Sigmoid colon (tissue), 6 donors: ENCODE measurements at regions not wholly inside any gene's neighbourhood (a gene's known extent, or its start where the extent isn't known, plus 50 kb on each side); places are given as distances from the start of the nearest gene placed in this dataset.

ENCODE experiments used
- DNase-seq: peaks from one replicate; pipeline ENCODE4 v3.0.0-alpha.2; 2019
- H3K27ac ChIP-seq, 4 donors: fragments of 200-600 bp; sonication (generic); one replicate each; pipeline ENCODE4 v1.5.1; 2016 to 2019; ENCODE audit warnings: mild to moderate bottlenecking in 1 of 4
- H3K27me3 ChIP-seq, 3 donors: fragments of 200-600 bp; sonication (generic); one replicate each; pipeline ENCODE4 v1.5.1; 2019; ENCODE audit warnings: mild to moderate bottlenecking in 1 of 3
- H3K36me3 ChIP-seq, 4 donors: fragments of 200-600 bp; sonication (generic); one replicate each; pipeline ENCODE4 v1.5.1; 2016 to 2019
- H3K4me1 ChIP-seq, 4 donors: fragments of 200-600 bp; sonication (generic); one replicate each; pipeline ENCODE4 v1.5.1; 2017 to 2019
- H3K4me3 ChIP-seq, 4 donors: fragments of 200-600 bp; sonication (generic); one replicate each; pipeline ENCODE4 v1.5.1; 2017 to 2019; ENCODE audit warnings: mild to moderate bottlenecking in 2 of 4, moderate library complexity in 1 of 4
- H3K9me3 ChIP-seq, 4 donors: fragments of 200-600 bp in 3 of 4; sonication (generic) in 3 of 4; one replicate each; pipeline versions ENCODE4 v1.5.1 to v1.6.1; 2013 to 2019
- EP300 ChIP-seq, 4 donors: sonication (generic); formaldehyde crosslinking; IDR thresholded peaks; one replicate each; pipeline ENCODE4 v1.6.1; 2017; ENCODE audit warnings: antibody characterized with exemption in 4 of 4
- POLR2A ChIP-seq, 2 donors: fragments of 450-650 bp; IDR thresholded peaks; one replicate each; pipeline ENCODE4 v1.6.1; 2016; ENCODE audit warnings: antibody characterized with exemption in 2 of 2, mild to moderate bottlenecking in 2 of 2, moderate library complexity in 2 of 2
- POLR2AphosphoS5 ChIP-seq, 4 donors: sonication (generic); formaldehyde crosslinking; IDR thresholded peaks; one replicate each; pipeline ENCODE4 v1.6.1; 2017; ENCODE audit warnings: antibody characterized with exemption in 4 of 4
- WGBS, 2 donors: extraction: QIAGEN DNeasy Blood & Tissue Kit; methylation state at CpG; one replicate each; pipeline ENCODE4 v1.1.7; 2013; 5-methylcytosine and 5-hydroxymethylcytosine counted together
- intact Hi-C: fragments of 100-400 bp; cut with DNase I; formaldehyde crosslinking; loops from one replicate; pipeline ENCODE4 v1.15.1; 2023
- TF ChIP-seq, protein P1 (sequence below), 4 experiments: fragments of 450-650 bp in 3 of 4; fragments of 200-600 bp in 1 of 4; IDR thresholded peaks; one replicate each; pipeline ENCODE4 v1.5.1; 2016 to 2019; ENCODE audit warnings: antibody characterized with exemption in 4 of 4, mild to moderate bottlenecking in 3 of 4, moderate library complexity in 2 of 4
- donor health status: healthy with polysubstance abuse.
- donor health status: healthy.

DNA sequence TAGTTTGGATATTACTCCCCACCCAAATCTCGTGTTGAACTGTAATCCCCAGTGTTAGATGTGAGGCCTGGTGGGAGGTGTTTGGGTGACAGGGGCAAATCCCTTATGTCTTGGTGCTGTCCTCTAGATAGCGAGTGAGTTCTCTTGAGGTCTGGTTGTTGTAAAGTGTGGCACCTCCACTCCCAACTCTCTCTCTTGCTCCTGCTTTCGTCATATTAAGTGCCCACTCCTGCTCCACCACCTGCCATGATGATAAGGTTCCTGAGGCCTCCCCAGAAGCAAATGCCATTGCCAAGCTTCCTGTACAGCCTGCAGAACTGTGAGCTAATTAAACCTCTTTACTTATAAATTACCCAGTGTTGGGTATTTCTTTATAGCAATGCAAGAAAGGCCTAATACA lies 944.3 kb downstream of the ADGRL3 start:
- TF ChIP-seq, protein P1, sequence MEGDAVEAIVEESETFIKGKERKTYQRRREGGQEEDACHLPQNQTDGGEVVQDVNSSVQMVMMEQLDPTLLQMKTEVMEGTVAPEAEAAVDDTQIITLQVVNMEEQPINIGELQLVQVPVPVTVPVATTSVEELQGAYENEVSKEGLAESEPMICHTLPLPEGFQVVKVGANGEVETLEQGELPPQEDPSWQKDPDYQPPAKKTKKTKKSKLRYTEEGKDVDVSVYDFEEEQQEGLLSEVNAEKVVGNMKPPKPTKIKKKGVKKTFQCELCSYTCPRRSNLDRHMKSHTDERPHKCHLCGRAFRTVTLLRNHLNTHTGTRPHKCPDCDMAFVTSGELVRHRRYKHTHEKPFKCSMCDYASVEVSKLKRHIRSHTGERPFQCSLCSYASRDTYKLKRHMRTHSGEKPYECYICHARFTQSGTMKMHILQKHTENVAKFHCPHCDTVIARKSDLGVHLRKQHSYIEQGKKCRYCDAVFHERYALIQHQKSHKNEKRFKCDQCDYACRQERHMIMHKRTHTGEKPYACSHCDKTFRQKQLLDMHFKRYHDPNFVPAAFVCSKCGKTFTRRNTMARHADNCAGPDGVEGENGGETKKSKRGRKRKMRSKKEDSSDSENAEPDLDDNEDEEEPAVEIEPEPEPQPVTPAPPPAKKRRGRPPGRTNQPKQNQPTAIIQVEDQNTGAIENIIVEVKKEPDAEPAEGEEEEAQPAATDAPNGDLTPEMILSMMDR (IDR thresholded peaks at IDR 0.05), result no peak
- no peak for TF ChIP-seq POLR2AphosphoS5 (IDR thresholded peaks at IDR 0.05)
- no peak for TF ChIP-seq POLR2A (IDR thresholded peaks at IDR 0.05)
- TF ChIP-seq EP300 (IDR thresholded peaks at IDR 0.05), result no peak
- H3K9me3 ChIP-seq, result no peaks in the 10 kb centered on the region
- intact Hi-C loops, result no loop called here
- no peaks in the 10 kb centered on the region for H3K36me3 ChIP-seq
- no peak for DNase-seq
- no peak overlapping the region for H3K27ac ChIP-seq
- H3K4me3 ChIP-seq, result no peak overlapping the region
- H3K27me3 ChIP-seq, result no peaks in the 10 kb centered on the region
- WGBS, 2 donors, result 85 to 89% methylated on average over 3 of the region's 3 CpGs
- no peaks in the 10 kb centered on the region for H3K4me1 ChIP-seq

DNA sequence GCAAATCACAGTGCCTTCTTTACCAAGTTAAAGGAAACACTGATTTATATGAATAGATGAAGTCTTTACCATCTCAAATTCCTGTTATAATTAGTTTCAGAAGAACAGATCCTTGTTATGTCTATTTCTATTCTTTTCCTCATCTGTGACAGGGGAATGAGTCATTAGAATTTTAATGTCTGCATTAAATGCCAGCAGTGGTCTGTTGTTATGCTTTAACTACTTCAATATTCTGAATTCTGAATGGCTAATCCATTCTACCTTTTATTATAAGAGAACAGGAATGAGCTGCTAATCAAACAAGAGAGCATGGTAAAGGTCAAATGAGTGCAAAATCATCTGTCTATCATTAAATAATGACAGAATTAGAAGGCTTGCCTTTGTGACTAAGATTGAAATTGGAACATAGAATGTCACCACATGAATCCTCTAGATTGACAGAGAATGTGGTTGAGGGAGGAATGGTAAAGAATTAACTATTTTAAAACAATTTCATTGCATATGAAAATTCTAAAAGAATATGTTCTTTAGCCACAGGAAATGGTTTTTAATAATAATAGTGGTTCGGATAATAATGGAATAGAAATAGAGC lies 935.5 kb downstream of the ADGRL3 start:
- DNase-seq, result no peak
- TF ChIP-seq POLR2A (IDR thresholded peaks at IDR 0.05) (no peak), POLR2AphosphoS5 (IDR thresholded peaks at IDR 0.05) (no peak), EP300 (IDR thresholded peaks at IDR 0.05) (no peak)
- TF ChIP-seq, protein P1 (IDR thresholded peaks at IDR 0.05), result no peak
- Histone ChIP-seq H3K27ac (no peak overlapping the region), H3K4me3 (no peak overlapping the region), H3K9me3 (no peaks in the 10 kb centered on the region), H3K4me1 (no peaks in the 10 kb centered on the region), H3K27me3 (no peaks in the 10 kb centered on the region), H3K36me3 (no peaks in the 10 kb centered on the region)
- WGBS, 2 donors, result 79 to 89% methylated on average over 1 of the region's 1 CpG
- intact Hi-C loops, result no loop called here

DNA sequence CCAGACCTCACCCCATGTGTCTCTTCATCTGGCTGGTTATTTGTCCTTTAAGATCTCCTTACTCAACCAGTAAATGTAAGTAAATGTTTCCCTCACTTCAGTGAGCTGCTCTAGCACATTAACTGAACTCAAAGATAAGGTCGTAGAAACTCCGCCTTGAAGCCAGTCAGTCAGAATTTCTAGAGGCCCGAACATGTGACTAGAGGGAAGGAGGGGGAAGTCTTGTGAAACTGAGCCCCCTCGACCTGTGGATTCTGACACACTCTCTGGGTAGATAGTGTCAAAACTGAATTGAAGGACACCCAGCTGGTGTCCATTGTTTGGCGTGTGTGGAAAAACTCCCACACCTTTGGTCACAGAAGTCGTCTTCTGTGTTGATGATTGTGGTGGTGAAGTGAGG lies 933.9 kb downstream of the ADGRL3 start:
- Histone ChIP-seq H3K4me1 (no peaks in the 10 kb centered on the region), H3K4me3 (no peak overlapping the region), H3K9me3 (no peaks in the 10 kb centered on the region), H3K27ac (no peak overlapping the region), H3K36me3 (no peaks in the 10 kb centered on the region), H3K27me3 (no peaks in the 10 kb centered on the region)
- 73 to 81% methylated on average over 6 of the region's 6 CpGs for WGBS, 2 donors
- DNase-seq, result no peak
- intact Hi-C loops, result no loop called here
- no peak for TF ChIP-seq EP300 (IDR thresholded peaks at IDR 0.05)
- TF ChIP-seq, protein P1 (IDR thresholded peaks at IDR 0.05), result no peak
- TF ChIP-seq POLR2A (IDR thresholded peaks at IDR 0.05), result no peak
- TF ChIP-seq POLR2AphosphoS5 (IDR thresholded peaks at IDR 0.05), result no peak

DNA sequence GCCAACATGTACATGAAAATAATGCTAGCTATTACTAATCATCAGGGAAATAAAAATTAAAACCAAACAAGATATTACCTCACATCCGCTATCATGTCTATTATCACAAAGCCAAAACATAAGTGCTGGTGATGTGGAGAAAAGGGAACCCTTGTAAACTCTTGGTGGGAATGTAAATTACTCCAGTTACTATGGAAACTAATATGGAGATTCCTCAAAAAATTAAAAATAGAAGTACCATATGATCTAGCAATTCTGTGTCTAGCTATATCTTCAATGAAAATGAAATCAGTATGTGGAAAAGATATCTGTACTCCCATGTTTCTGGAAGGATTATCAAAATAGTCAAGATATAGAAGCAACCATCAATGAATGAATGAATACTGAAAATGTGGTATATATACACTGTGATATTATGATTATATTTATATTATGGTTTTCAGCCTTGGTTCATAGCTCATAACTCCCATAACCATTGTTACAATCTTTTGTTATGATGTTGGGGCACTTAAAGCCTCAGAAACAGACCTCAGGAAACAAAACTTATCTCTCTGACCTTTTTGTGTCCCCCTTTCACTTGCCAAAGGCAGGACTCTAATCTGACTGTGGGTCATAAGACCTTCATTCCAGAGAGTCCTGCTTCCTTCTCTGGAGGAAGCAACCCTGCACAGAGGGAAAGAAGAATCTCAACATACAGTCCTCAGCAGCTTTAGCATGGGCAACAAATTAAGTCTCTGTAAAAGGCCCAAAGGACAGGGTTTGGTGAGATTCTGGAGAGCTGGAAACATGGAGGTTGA lies 933.2 kb downstream of the ADGRL3 start:
- Histone ChIP-seq H3K36me3 (no peaks in the 10 kb centered on the region), H3K9me3 (no peaks in the 10 kb centered on the region), H3K27ac (no peak overlapping the region), H3K27me3 (no peaks in the 10 kb centered on the region), H3K4me3 (no peak overlapping the region), H3K4me1 (no peaks in the 10 kb centered on the region)
- DNase-seq, result no peak
- no peak for TF ChIP-seq EP300 (IDR thresholded peaks at IDR 0.05)
- no peak for TF ChIP-seq POLR2AphosphoS5 (IDR thresholded peaks at IDR 0.05)
- no peak for TF ChIP-seq POLR2A (IDR thresholded peaks at IDR 0.05)
- TF ChIP-seq, protein P1 (IDR thresholded peaks at IDR 0.05), result no peak
- 92 to 97% methylated on average over 1 of the region's 1 CpG for WGBS, 2 donors
- intact Hi-C loops, result no loop called here
